HG03025 (cell line): ENCODE measurements at regions not wholly inside any gene's neighbourhood (a gene's known extent, or its start where the extent isn't known, plus 50 kb on each side); places are given as distances from the start of the nearest gene placed in this dataset.

Source experiments
- ATAC-seq: cut with Tn5 transposase; IDR thresholded peaks from one replicate; pipeline ENCODE4 v1.9.1; 2021; ENCODE audit warnings: mild to moderate bottlenecking, moderate library complexity; ENCODE audit not compliant: unreplicated experiment, low FRiP score

GRCh38 chr10:110410329-110411046, 87.2 kb upstream of the DUSP5 start:
- no peak for ATAC-seq

DNA sequence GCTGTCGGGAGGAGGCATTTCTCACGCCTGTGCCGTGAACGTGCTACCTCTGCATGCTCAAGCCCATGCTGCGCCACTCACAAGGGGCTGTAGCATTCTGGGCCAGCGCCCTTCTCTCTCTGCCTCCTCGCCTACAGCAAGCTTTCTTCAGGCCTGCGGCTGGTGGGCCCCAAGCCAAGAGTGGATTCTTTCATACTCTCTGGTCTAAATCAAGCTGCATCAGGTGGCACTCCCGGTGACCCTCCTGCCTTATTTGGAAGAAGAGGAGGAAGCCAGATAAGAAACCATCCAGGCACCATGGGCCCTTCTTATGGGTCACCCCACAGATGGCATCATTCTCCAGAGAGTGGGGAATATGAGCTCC, 86.7 kb upstream of the DUSP5 start:
- ATAC-seq, result no peak

DNA sequence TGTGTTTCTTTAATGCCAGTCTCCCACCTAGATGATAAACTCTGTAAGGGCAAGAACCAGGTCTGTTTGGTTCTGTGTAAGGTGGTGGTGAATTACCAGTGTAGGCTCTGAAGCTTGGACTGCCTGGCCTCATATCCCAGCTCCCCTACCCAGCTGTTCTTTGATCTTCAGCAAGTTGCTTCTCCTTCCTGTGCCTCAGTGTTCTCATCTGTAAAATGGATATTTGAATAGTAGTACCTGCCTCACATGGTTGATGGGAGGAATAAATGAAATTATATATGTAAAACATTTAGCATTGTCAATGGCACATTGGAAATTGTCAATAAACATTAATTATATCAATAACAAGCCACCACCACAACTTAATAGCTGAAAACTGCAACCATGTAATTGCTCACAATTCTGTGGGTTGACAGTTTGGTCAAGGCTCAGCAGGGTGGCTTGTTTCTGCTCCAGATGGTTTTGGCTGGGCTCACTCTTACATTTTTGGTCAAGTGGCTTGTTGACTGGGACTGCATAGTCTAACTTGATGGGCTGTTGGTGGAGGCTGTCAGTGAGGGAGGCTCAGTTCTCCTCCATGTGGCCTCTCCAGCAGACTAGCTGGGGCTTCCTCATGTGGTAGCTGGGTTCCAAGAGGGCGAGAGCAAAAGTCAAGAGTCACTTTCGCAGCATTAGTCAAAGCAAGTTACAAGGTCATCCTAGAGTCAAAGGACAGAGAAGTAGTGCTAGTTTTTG, 84.5 kb upstream of the DUSP5 start:
- ATAC-seq, result no peak

DNA sequence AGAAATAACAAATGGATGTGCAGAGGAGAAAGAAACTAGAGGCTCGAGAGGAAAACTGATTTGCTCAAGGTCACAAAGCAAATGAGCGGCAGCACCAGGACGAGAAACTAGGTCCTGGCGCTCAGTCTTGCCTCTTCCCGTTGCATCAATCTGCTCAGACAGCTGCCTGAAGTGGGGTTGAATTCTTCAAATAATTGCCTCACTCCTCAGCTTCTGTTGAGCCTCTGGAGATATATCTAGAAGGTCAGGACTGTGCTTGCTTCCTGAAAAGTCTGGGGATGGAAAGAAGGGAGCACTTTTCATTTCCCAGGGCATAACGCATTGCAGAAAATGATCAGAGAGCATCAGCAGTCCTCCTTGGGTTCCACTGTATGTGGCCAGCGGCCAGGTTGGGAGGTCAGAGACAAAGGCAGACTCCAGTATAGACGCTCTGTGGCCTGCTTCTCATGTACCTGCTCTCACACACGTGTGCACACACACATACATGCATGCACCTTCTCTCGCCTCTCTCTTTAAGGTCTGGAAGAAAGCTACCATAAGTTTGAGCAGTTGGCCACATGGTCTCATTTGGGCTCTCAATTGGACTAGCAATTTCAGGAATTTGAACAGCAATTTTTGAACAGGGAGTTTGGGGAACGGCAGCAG, 83.7 kb upstream of the DUSP5 start:
- ATAC-seq, result peak; percentile 5

DNA sequence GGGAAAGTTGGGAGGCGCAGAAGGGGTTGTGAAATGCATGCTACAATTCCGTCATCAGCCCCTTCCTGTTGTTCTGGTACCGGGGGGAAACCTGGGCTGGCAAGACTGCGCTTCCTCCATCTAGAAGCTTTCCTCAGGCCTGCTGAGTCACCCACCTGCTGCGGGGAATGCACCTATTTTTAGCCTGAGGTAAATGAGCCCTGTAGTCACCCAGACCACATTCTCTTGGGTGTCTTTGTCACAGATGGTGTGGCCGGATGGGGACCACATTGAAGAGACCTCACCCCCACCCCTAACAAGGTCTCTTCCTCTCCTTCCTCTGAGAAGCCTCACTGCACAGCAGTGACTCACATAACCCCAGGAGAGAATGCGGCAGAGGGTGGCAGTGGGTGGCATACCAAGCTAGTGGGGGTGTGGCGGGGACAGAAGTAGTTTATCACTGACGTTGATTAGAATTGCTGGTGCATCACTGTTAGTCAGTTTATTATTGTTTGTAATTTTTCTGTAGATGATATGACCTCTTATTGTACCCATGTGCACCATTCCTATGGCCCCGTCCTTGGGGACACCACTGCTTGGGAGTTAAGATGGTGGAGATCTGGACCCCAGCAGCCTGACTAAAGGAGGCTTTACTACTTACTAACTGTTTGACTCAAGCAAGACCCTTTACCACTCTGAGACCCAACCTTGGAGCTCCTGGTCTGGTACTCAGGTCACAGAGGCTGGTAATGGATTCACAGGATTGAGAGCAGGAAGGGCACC, 83.0 kb upstream of the DUSP5 start:
- ATAC-seq, result peak; percentile 69

GRCh38 chr10:110415809-110416208, 81.9 kb upstream of the DUSP5 start:
- ATAC-seq, result no peak

DNA sequence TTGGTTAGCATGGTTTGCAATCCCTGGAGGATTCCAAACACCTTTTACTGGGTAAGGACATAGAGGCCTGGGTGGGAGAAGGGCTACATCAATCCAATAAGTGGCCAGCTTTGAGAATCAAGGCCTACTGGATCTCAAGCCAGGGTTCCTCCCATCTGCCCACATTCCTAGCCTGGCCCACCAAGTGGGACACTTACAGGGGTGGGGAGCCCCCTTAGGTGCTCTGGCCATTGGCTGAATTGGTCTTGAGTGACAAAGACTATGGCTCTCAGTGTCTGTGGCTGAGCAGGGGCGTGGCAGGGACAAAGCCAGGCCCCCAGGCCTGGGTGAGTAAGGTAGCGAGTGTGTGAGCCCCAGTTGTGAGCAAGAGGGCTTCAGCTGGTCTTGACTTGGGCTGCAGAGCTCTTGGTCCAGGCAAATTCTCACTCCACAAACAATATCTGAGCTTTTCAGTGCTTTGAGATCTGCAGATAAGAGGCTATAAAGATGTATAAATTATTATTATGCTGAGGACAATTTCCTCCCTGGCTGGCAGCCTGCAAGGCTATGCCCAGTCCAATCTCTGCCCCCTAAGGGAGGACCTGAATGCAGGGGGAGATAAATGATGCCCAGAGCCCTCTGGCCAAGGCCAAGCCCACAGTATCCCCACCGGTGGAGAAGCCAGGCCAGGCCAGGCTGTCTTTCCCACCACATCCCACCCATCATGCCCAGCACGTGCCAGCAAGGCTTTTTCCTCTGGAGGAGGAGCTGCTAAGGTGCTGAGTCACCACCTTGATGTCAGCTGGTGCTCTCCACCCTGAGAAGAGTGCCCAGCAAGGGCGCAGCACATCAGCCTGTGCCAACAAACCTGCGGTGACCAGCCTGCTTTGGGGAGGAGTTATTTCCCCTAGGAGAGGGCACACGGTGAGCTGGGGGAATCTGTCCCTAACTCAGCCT, 80.7 kb upstream of the DUSP5 start:
- ATAC-seq, result no peak

DNA sequence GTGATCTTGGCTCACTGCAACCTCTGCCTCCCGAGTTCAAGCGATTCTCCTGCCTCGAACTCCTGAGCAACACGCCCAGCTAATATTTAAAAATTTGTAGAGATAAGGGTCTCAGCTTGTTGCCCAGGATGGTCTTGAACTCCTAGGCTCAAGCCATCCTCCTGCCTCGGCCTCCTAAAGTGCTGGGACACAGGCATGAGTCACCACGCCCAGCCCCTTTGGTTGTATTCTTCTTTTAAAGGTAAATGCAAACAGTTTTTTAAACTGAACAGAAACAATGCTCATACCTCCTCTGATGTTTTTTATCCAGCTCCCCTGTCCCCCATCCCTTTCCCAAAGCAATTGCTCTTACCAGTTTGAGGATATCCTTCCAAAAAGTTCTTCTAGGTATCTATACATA, 79.5 kb upstream of the DUSP5 start:
- ATAC-seq, result no peak

DNA sequence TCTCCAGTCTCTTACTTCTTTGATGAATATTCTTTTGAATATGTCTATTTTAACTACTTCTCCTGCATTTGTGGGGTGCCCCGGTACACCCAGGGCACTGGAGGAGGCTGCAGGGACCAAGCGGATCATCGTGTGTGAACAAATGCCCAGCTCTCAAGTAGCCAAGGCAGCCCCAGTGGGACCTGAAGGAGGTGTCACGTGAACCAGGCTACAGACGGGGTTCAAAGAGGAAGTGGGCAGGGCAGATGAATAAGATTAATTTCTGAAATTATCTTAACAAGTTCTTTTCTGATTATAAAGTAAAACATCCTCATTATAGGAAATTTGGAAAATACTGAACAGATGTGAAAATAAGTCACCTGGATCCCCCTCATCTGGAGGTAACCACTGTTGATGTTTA, 78.4 kb upstream of the DUSP5 start:
- ATAC-seq, result no peak

GRCh38 chr10:110420401-110421193, 77.1 kb upstream of the DUSP5 start:
- no peak for ATAC-seq

GRCh38 chr10:110421512-110422138, 76.1 kb upstream of the DUSP5 start:
- no peak for ATAC-seq

DNA sequence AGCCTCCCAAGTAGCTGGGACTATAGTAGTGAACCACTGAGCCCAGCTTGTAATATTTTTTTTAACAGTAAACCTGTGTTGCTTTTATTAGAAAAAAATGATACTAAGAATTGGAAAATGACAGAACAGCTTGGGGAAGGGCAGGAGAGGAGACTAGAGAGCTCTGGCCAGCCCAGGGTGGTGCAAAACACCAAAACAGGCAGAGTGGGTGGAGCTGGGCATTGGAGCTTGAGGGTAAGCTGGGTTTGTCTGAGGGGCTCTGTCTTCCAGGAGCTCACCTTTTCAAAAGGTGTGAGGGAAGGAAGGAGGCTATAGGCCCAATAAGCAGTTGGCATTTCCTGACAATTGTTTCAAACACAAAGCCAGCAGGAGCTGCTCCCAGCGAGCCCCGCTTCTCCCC, 75.2 kb upstream of the DUSP5 start:
- ATAC-seq, result no peak

- no peak for ATAC-seq
Measured at GRCh38 chr10:110423650-110424049, 74.1 kb upstream of the DUSP5 start.

DNA sequence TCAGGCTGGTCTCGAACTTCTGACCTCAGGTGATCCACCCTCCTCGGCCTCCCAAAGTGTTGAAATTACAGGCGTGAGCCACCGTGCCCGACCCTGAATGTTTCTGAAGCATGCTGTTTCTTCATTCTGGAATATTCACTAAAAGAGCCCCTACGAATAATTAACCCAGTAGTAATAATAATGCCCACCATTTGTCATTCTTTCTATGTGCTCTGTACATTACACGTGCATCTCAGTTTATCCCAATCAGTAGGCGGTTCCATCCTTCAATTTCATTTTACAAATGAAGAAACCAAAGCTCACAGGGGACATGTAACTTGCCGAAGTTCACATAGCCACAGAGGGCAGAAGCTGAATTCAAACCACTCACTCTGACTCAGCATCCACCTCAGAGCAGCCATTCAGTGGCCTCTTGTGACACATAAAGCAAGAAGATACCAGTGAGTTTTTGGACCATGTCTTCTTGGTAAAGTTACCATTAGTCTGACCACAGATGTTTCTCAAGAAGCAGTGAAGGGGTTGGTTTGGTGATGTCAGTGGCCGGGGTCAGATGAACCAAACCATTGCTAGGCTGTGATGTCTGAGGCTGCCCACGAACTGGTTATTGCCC, 71.9 kb upstream of the DUSP5 start:
- peak; percentile 41 for ATAC-seq

- no peak for ATAC-seq
Measured at GRCh38 chr10:110426294-110427181, 71.2 kb upstream of the DUSP5 start.

DNA sequence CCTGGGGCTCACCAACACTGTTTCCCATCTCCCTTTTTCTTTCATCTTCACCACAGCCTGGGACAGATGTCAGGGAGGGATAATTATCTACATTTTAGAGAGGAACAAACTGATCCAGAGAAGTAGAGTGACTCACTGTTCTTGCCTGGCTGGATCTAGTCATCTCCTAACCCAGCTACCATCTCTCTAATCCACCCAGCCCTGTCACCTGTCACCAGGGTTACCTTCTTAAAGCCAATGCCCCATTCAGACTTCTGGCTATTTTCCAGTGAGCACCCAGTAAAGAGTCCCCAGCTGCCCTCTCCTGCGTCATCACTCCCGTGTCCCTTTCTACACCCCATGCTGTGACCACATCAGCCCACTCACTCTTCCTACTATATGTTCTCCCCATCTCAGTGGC, 68.4 kb upstream of the DUSP5 start:
- ATAC-seq, result no peak
